ENCODE measurements at regions not wholly inside any gene's neighbourhood (a gene's known extent, or its start where the extent isn't known, plus 50 kb on each side); places are given as distances from the start of the nearest gene placed in this dataset.
"Not testable (repeated sequence)": the region's sequence is repeated elsewhere in the genome, so short reads cannot be mapped to it uniquely, and the experiment has no call there.

DNA sequence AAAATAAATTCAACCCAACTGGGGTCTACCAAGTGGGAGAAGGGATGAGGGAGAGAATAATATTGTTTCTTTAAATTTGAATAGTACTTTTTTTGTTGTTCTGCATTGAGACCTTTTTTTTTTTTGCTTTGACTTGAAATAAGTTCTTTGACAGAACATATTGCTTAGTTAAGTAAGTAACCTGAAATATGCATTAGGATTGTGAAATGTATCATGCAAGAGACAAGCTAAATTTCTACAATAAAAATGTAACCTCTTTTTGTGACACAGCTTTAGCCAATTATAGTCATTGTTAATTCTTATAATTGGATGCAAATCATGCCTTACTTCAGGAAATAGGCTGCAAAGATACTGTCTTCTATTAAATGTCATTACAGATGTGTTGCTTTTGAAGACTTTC, 150.0 kb upstream of the GOT2 start:
- DNase-seq (ENCODE audit: low read depth, low spot score) (no peak), ATAC-seq (no peak)
- CTCF ChIA-PET: no interaction called here
- Histone ChIP-seq H3K27me3 (ENCODE audit: control insufficient read depth, insufficient read depth, low read length) (no peaks in the 10 kb centered on the region), H3K4me3 (ENCODE audit: low read depth in 2 of 2, low read length in 2 of 2) (no peak overlapping the region), H3K27ac (ENCODE audit: low read length) (no peak overlapping the region), H3K4me1 (ENCODE audit: control insufficient read depth, insufficient read depth, low read length) (no peaks in the 10 kb centered on the region), H3K9me3 (ENCODE audit: control insufficient read depth, insufficient read depth, low read depth, low read length) (no peaks in the 10 kb centered on the region), H3K36me3 (ENCODE audit: control insufficient read depth, insufficient read depth, low read length) (no peaks in the 10 kb centered on the region)
- intact Hi-C loops (cut with micrococcal nuclease; ENCODE audit: unreplicated experiment) (no loop called here), in situ Hi-C loops (cut with HindIII; ENCODE audit: low pct_unique_long_range_greater_than_20kb, low sequenced_read_pairs) (no loop called here)
- no TSS peak for BruUV-seq (replicated peaks)
- POLR2A ChIA-PET: no interaction called here
- TF ChIP-seq, protein P1, sequence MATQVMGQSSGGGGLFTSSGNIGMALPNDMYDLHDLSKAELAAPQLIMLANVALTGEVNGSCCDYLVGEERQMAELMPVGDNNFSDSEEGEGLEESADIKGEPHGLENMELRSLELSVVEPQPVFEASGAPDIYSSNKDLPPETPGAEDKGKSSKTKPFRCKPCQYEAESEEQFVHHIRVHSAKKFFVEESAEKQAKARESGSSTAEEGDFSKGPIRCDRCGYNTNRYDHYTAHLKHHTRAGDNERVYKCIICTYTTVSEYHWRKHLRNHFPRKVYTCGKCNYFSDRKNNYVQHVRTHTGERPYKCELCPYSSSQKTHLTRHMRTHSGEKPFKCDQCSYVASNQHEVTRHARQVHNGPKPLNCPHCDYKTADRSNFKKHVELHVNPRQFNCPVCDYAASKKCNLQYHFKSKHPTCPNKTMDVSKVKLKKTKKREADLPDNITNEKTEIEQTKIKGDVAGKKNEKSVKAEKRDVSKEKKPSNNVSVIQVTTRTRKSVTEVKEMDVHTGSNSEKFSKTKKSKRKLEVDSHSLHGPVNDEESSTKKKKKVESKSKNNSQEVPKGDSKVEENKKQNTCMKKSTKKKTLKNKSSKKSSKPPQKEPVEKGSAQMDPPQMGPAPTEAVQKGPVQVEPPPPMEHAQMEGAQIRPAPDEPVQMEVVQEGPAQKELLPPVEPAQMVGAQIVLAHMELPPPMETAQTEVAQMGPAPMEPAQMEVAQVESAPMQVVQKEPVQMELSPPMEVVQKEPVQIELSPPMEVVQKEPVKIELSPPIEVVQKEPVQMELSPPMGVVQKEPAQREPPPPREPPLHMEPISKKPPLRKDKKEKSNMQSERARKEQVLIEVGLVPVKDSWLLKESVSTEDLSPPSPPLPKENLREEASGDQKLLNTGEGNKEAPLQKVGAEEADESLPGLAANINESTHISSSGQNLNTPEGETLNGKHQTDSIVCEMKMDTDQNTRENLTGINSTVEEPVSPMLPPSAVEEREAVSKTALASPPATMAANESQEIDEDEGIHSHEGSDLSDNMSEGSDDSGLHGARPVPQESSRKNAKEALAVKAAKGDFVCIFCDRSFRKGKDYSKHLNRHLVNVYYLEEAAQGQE (IDR thresholded peaks at IDR 0.05; ENCODE audit: insufficient read depth in 1 of 2, low read depth in 2 of 2, low read length in 1 of 2): no peak

DNA sequence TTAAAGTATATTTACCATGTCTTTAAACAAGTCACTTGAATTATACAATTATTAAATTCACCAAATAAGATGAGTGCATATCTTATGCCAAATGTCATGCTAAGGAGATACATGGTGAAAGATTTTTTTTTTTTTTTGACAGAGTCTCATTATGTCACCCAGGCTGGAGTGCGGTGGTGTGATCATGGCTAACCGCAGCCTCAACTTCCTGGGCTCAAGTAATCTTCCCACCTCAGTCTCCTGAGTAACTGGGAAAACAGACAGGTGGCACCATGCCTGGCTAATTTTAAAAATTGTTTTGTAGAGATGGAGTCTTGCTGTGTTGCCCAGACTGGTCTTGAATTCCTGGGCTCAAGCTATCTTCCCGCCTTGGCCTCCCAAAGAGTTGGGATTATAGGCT, 149.0 kb upstream of the GOT2 start:
- intact Hi-C loops (cut with micrococcal nuclease; ENCODE audit: unreplicated experiment): no loop called here
- no peak overlapping the region for H3K27ac ChIP-seq (ENCODE audit: low read length)
- ChIA-PET POLR2A (no interaction called here), CTCF (no interaction called here)
- no peak for DNase-seq (ENCODE audit: low read depth, low spot score)
- TF ChIP-seq TCF7L2 (IDR thresholded peaks at IDR 0.05; ENCODE audit: low read depth, low read length) (no peak), SIN3A (IDR thresholded peaks at IDR 0.05; ENCODE audit: borderline replicate concordance, insufficient read depth, low read depth, low read length) (no peak)
- H3K27me3 ChIP-seq (ENCODE audit: control insufficient read depth, insufficient read depth, low read length): no peaks in the 10 kb centered on the region
- in situ Hi-C loops (cut with HindIII; ENCODE audit: low pct_unique_long_range_greater_than_20kb, low sequenced_read_pairs): no loop called here
- no peaks in the 10 kb centered on the region for H3K36me3 ChIP-seq (ENCODE audit: control insufficient read depth, insufficient read depth, low read length)
- no peak for ATAC-seq
- H3K4me3 ChIP-seq (ENCODE audit: low read depth in 2 of 2, low read length in 2 of 2): no peak overlapping the region
- no peaks in the 10 kb centered on the region for H3K4me1 ChIP-seq (ENCODE audit: control insufficient read depth, insufficient read depth, low read length)
- BruUV-seq (replicated peaks): no TSS peak
- H3K9me3 ChIP-seq (ENCODE audit: control insufficient read depth, insufficient read depth, low read depth, low read length): no peaks in the 10 kb centered on the region

DNA sequence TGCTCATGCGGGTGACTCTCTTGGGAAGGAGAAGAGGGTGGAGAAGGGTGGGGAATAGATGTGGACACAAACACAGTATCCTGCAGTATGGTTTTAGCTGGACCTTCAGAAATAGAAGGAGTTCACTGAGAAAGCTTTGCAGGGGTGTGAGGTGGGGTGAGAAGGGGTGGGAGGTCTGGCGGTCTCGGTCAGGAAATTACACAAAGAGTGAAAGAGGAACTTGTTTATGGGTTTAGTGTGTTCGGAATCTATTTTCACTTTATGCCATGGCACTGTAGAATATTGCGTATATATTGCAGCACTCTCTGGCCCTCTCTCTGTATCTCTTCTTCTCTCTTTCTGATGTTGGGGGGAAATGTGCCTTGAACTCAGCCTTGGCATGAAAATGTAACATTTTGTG, 148.2 kb upstream of the GOT2 start:
- no peaks in the 10 kb centered on the region for H3K27me3 ChIP-seq (ENCODE audit: control insufficient read depth, insufficient read depth, low read length)

DNA sequence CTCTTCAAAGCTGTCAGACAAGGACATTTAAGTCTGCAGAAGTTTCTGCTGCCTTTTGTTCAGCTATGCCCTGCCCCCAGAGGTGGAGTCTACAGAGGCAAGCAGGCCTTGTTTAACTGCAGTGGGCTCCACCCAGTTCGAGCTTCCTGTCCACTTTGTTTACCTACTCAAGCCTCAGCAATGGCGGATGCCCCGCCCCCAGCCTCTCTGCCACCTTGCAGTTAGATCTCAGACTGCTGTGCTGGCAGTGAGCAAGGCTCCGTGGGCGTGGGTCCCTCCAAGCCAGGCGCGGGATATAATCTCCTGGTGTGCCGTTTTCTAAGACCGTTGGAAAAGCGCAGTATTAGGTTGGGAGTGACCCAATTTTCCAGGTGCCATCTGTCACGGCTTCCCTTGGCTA, 144.5 kb upstream of the GOT2 start:
- H3K27ac ChIP-seq (ENCODE audit: low read length); H3K4me3 ChIP-seq (ENCODE audit: low read depth in 2 of 2, low read length in 2 of 2); POLR2A ChIA-PET; intact Hi-C loops (cut with micrococcal nuclease; ENCODE audit: unreplicated experiment); H3K9me3 ChIP-seq (ENCODE audit: control insufficient read depth, insufficient read depth, low read depth, low read length); H3K4me1 ChIP-seq (ENCODE audit: control insufficient read depth, insufficient read depth, low read length); BruUV-seq (replicated peaks); H3K36me3 ChIP-seq (ENCODE audit: control insufficient read depth, insufficient read depth, low read length); ATAC-seq; in situ Hi-C loops (cut with HindIII; ENCODE audit: low pct_unique_long_range_greater_than_20kb, low sequenced_read_pairs); H3K27me3 ChIP-seq (ENCODE audit: control insufficient read depth, insufficient read depth, low read length); DNase-seq (ENCODE audit: low read depth, low spot score): not testable (repeated sequence)
- CTCF ChIA-PET: interaction anchor here (0.6 kb wide), 1 partner anchor 35 kb away, joined by 6 read pairs; no protein-coding TSS in a partner anchor

More for the DNA sequence above, 148.2 kb upstream of the GOT2 start:
- DNase-seq (ENCODE audit: low read depth, low spot score): no peak
- TF ChIP-seq SIN3A (IDR thresholded peaks at IDR 0.05; ENCODE audit: borderline replicate concordance, insufficient read depth, low read depth, low read length) (no peak), TCF7L2 (IDR thresholded peaks at IDR 0.05; ENCODE audit: low read depth, low read length) (no peak), POLR2AphosphoS5 (IDR thresholded peaks at IDR 0.05; ENCODE audit: low read depth, low read length) (no peak)
- TF ChIP-seq, protein P2, sequence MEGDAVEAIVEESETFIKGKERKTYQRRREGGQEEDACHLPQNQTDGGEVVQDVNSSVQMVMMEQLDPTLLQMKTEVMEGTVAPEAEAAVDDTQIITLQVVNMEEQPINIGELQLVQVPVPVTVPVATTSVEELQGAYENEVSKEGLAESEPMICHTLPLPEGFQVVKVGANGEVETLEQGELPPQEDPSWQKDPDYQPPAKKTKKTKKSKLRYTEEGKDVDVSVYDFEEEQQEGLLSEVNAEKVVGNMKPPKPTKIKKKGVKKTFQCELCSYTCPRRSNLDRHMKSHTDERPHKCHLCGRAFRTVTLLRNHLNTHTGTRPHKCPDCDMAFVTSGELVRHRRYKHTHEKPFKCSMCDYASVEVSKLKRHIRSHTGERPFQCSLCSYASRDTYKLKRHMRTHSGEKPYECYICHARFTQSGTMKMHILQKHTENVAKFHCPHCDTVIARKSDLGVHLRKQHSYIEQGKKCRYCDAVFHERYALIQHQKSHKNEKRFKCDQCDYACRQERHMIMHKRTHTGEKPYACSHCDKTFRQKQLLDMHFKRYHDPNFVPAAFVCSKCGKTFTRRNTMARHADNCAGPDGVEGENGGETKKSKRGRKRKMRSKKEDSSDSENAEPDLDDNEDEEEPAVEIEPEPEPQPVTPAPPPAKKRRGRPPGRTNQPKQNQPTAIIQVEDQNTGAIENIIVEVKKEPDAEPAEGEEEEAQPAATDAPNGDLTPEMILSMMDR (IDR thresholded peaks at IDR 0.05): no peak
- TF ChIP-seq, protein P1 (IDR thresholded peaks at IDR 0.05; ENCODE audit: insufficient read depth in 1 of 2, low read depth in 2 of 2, low read length in 1 of 2): no peak
- no peaks in the 10 kb centered on the region for H3K36me3 ChIP-seq (ENCODE audit: control insufficient read depth, insufficient read depth, low read length)
- no peak overlapping the region for H3K27ac ChIP-seq (ENCODE audit: low read length)
- POLR2A ChIA-PET: no interaction called here
- intact Hi-C loops (cut with micrococcal nuclease; ENCODE audit: unreplicated experiment): no loop called here
- no peaks in the 10 kb centered on the region for H3K9me3 ChIP-seq (ENCODE audit: control insufficient read depth, insufficient read depth, low read depth, low read length)
- no TSS peak for BruUV-seq (replicated peaks)
- CTCF ChIA-PET: no interaction called here
- no peaks in the 10 kb centered on the region for H3K4me1 ChIP-seq (ENCODE audit: control insufficient read depth, insufficient read depth, low read length)
- in situ Hi-C loops (cut with HindIII; ENCODE audit: low pct_unique_long_range_greater_than_20kb, low sequenced_read_pairs): no loop called here
- no peak overlapping the region for H3K4me3 ChIP-seq (ENCODE audit: low read depth in 2 of 2, low read length in 2 of 2)
- ATAC-seq: no peak

Measured in Panc1 (cell line).